Activated gamma-delta T cell treated with Interleukin-2 at 50 U/mL for 16 hours (primary cell): ENCODE measurements at regions not wholly inside any gene's neighbourhood (a gene's known extent, or its start where the extent isn't known, plus 50 kb on each side); places are given as distances from the start of the nearest gene placed in this dataset.
"Not testable (repeated sequence)": the region's sequence is repeated elsewhere in the genome, so short reads cannot be mapped to it uniquely, and the experiment has no call there.

Experiments
- DNase-seq: peaks from one replicate; pipeline ENCODE4 v3.0.0-alpha.2; 2020

- DNase-seq, result no peak
Observed at GRCh38 chr5:21007781-21008180, 1019.8 kb upstream of the CDH18 start.

DNA sequence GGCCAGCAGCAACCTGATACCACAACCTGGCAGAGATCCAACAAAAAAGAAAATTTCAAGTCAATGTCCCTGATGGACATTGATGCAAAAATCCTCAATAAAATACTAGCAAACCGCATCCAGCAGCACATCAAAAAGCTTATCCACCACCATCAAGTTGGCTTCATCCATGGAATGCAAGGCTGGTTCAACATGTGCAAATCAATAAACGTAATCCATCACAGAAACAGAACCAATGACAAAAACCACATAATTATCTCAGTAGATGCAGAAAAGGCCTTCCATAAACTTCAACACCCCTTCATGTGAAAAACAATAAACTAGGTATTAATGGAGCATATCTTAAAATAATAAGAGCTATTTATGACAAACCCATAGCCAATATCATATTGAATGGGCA lies 1000.9 kb upstream of the CDH18 start:
- DNase-seq, result not testable (repeated sequence)

GRCh38 chr5:20985754-20986153 lies 997.8 kb upstream of the CDH18 start:
- no peak for DNase-seq

DNA sequence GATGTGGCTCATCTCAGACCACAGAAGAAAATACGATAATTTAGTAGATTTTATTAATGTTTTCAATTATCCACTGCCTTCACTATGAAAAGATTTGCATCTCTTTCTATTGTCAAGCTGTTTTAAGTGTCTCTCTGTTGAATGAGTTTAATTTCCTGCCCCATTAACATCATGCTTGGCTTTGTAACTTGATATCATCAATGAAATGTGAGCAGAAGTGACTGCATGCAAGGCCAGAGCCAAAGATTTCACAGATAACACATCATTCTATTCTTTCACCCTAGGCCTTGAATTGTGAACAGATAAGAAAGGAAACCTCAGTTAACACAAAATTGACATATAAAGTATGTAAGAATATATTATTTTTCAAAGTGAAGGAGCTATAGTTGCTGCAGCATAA lies 986.4 kb upstream of the CDH18 start:
- DNase-seq, result no peak

DNA sequence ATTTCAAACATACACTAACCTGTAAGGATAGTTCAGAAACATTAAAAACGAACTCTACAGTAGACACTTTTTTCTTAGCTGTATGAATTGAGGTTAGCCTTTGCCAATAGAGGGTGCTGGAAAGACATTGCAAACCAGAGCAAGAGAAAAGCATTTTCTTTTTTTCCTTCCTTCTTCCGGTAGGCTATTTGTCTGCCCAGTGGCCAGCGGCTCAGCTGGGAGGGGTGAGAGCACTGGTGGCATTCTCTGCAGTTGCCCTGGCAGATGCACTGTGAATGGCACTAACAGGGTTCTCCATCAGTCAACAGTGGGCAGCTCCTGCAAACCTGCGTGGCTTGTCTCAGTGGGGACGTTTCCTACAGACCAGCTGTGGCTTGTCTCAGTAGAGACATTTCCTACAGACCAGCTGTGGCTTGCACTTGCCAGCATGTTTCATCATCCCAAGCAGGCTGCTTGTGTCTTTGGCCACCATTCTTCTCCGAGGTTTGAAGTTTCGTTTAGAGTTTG lies 984.5 kb upstream of the CDH18 start:
- DNase-seq, result no peak

GRCh38 chr5:20959347-20959746 lies 971.3 kb upstream of the CDH18 start:
- DNase-seq, result no peak

GRCh38 chr5:20958641-20959040 lies 970.6 kb upstream of the CDH18 start:
- no peak for DNase-seq

DNA sequence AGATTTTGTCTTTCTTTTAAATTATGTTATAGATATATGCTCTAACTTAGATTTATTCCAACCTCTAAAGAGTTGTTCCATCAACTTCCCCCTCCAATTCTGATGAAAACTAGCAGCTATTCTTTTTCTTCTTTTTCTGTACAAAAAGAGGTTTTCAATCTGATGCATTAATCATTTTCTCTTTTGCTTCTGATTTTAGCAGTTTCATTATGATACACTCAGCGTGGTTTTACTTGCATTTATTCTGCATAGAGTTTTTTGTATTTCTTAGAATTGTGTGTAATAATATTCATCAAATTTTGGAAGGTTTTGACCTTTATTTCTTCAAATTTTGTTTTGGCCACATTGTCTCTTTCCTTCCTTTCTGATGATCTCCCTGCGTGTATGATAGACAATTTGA lies 968.1 kb upstream of the CDH18 start:
- no peak for DNase-seq

DNA sequence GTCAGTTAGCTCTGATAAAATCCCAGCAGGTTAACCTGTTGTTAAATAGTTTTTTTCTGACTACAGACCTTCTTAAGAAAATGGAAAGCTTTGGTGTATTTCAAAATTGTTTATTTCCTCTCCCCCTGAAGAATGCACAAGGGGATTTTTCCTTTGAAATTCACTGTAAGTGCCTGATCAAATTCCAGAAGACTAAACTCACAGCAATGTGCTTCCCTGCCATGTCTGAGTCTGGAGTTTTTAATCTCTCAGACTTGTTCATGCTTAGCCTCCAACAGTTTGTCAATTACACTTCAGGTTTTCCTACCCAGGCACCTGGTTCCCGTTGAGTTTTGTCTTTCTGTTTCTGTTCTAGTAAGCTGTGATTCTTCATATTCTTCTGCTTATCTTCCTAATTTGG lies 961.6 kb upstream of the CDH18 start:
- no peak for DNase-seq

- not testable (repeated sequence) for DNase-seq
Observed at GRCh38 chr5:20943183-20943971, 955.4 kb upstream of the CDH18 start.

- DNase-seq, result not testable (repeated sequence)
Observed at GRCh38 chr5:20942603-20943002, 954.6 kb upstream of the CDH18 start.

- DNase-seq, result not testable (repeated sequence)
Observed at GRCh38 chr5:20940786-20941185, 952.8 kb upstream of the CDH18 start.

GRCh38 chr5:20890936-20891335 lies 902.9 kb upstream of the CDH18 start:
- DNase-seq, result not testable (repeated sequence)

DNA sequence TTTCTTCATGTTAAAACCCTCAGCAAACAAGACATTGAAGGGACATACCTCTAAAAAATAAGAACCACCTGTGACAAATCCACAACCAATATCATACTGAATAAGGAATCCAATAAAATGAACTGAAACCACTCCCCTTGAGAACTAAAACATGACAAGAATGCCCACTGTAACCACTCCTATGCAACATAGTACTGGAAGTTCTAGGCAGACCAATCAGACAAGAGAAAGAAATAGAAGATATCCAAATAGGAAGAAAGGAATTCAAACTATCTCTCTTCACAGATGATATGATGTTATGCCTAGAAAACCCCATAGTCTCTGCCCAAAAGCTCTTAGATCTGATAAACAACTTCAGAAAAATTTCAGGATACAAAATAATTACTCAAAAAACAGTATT lies 887.7 kb upstream of the CDH18 start:
- DNase-seq, result not testable (repeated sequence)

- DNase-seq, result not testable (repeated sequence)
Observed at GRCh38 chr5:20865892-20866291, 877.9 kb upstream of the CDH18 start.

- no peak for DNase-seq
Observed at GRCh38 chr5:20833081-20833627, 845.2 kb upstream of the CDH18 start.

DNA sequence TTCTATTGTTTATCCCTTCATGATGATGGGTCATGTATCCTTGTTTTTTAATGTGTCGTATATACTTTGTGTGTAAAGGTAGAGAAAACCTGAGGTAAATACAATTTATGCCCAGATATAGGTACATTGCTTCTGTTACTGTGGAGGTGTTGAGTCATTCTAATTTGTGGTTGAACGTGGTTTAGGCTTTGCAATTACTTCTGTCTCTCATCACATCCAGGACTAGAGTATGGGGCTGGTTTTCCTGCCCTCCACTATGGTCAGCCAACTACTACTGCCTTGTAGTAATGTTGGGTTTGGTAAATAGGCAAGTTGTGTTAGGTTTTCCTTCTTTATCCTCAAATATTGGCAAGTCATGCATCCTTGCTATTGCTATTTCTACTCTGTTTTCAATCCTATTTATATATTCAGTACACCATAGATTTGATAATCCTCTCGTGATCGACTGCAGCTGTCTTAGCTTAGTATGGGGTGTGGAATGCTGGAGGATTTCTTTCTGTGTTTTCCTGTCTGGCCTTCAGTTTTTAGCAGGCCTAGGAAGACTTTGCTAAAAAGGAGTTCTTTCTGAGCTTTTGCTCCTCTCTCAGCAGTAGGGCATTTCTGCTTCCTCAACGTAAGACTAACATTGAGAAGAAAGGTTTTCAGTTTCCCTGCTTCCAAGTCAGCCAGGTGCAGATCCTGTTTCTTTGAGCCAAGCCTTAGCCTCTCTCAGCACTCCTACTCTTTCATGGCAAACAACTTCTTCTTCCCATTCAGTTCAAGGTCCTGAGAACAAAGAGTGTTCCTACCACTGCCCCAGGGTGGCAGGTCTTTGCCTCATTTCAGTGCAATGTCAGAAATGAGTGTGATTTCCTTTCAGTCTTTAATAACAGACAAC lies 844.4 kb upstream of the CDH18 start:
- no peak for DNase-seq

- DNase-seq, result not testable (repeated sequence)
Observed at GRCh38 chr5:20825951-20826350, 838.0 kb upstream of the CDH18 start.

DNA sequence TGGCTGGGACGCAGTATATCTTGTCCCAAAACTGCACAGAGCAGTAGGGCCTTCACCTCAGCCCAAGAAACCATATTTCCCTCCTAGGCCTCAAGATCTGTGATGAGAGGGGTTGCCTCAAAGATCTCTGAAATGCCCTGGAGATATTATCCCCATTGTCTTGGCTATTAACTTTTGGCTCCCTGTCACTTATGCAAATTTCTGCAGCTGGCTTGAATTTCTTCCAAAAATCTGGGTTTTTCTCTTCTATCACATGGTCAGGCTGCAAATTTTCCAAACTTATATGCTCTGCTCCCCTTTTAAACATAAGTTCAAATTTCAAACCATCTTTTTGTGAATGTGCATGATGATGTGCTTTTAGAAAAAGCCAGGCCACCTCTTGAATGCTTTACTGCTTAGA lies 809.2 kb upstream of the CDH18 start:
- DNase-seq, result not testable (repeated sequence)

- DNase-seq, result not testable (repeated sequence)
Observed at GRCh38 chr5:20784755-20785154, 796.8 kb upstream of the CDH18 start.

DNA sequence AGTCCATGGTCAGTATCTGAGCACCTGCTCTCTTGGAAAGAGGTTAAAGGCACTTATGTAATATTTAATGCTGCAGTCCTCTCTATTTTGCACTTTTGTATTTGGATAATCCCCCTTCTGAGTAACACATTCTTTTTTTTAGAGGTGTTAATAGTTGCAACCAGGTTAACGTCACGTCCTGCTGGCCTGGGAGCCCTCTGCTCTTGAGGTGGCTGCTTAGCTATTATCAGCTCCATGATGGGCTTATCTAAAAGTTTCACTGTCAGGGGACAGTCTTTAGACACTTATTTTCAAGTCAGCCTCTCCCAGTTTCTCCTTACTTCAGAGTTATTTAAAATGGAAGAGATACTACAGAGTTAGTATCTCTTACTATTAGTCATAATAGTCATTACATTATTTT lies 795.5 kb upstream of the CDH18 start:
- not testable (repeated sequence) for DNase-seq

GRCh38 chr5:20771338-20771737 lies 783.3 kb upstream of the CDH18 start:
- not testable (repeated sequence) for DNase-seq

DNA sequence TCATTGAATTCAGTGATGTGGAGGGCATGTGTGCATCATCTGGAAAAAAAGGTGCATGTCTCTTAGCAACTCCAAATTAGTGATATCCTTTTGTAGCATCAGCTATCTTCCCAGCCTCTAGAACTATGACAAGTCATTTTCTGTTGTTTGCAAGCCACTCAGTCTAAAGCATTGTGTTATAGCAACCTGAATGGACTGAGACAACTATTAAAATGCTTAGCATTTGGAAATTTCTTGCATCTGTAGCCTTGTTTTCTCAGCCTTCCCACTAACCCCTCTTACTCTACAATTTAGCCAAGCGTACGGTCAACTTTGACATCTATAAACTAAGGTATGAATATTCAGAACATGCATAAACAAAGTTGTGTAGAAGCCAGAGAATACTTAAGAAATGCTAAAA lies 777.1 kb upstream of the CDH18 start:
- not testable (repeated sequence) for DNase-seq
